DOHH2 (cell line): ENCODE measurements at regions not wholly inside any gene's neighbourhood (a gene's known extent, or its start where the extent isn't known, plus 50 kb on each side); places are given as distances from the start of the nearest gene placed in this dataset.
"Not testable (repeated sequence)": the region's sequence is repeated elsewhere in the genome, so short reads cannot be mapped to it uniquely, and the experiment has no call there.

Source experiments
- CTCF ChIP-seq: fragments of 200-600 bp; sonication (generic); IDR thresholded peaks from one replicate; pipeline ENCODE4 v1.5.1; 2014; ENCODE audit warnings: antibody characterized with exemption, mild to moderate bottlenecking, low read depth, low read length; ENCODE audit not compliant: poor library complexity, severe bottlenecking
- EZH2phosphoT487 ChIP-seq: fragments of 200-600 bp; sonication (generic); IDR thresholded peaks from 2 replicates; pipeline ENCODE4 v1.6.1; 2017; ENCODE audit warnings: borderline replicate concordance, mild to moderate bottlenecking, antibody characterized with exemption, low read length, moderate library complexity, mixed read lengths

DNA sequence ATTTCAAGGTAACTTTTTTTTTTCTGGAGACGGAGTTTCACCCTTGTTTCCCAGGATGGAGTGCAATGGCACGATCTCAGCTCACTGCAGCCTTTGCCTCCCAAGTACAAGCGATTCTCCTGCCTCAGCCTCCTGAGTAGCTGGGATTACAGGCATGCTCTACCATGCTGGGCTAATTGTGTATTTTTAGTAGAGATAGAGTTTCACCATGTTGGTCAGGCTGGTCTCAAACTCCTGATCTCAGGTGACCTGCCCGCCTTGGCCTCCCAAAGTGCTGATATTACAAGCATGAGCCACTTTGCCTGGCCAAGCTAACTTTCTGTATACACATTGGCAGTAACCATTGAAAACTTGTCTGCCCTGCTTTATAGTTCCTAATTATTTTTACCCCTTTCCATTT is 79.1 kb downstream of the ARRDC3 start:
- TF ChIP-seq CTCF, EZH2phosphoT487: not testable (repeated sequence)
